Activated naive CD4-positive, alpha-beta T cell treated with anti-CD3 and anti-CD28 coated beads, Interleukin-2, amount 10 ng/mL, durations not matched to agents 7 days and 5 days (primary cell): ENCODE measurements at regions not wholly inside any gene's neighbourhood (a gene's known extent, or its start where the extent isn't known, plus 50 kb on each side); places are given as distances from the start of the nearest gene placed in this dataset.
"Not testable (repeated sequence)": the region's sequence is repeated elsewhere in the genome, so short reads cannot be mapped to it uniquely, and the experiment has no call there.

Experiments
- CTCF ChIA-PET: fragments of 350-600 bp; sonication (Branson Sonifier 250); formaldehyde crosslinking; loops from one replicate; lab custom pipeline; 2021; ENCODE audit warnings: antibody characterized with exemption; lab: Charles Lee
- DNase-seq: peaks from one replicate; pipeline ENCODE4 v3.0.0-alpha.2; 2020
- H3K27ac Mint-ChIP-seq: one replicate; pipeline ENCODE4 v1.8.0; 2021; ENCODE audit warnings: mild to moderate bottlenecking, moderate library complexity, mixed read lengths
- H3K27me3 Mint-ChIP-seq: one replicate; pipeline ENCODE4 v1.8.0; 2021; ENCODE audit warnings: mild to moderate bottlenecking, mixed read lengths
- H3K36me3 Mint-ChIP-seq: one replicate; pipeline ENCODE4 v1.8.0; 2021; ENCODE audit warnings: mixed read lengths
- H3K4me1 Mint-ChIP-seq: one replicate; pipeline ENCODE4 v1.8.0; 2021; ENCODE audit warnings: mixed read lengths
- H3K4me3 Mint-ChIP-seq: one replicate; pipeline ENCODE4 v1.8.0; 2021; ENCODE audit warnings: mild to moderate bottlenecking, moderate library complexity, mixed read lengths
- H3K9me3 Mint-ChIP-seq: one replicate; pipeline ENCODE4 v1.8.0; 2021; ENCODE audit warnings: mixed read lengths

GRCh38 chr15:88965097-88965496, 51.9 kb upstream of the MFGE8 start:
- peaks cover 17% of the 10 kb centered on the region for H3K9me3 Mint-ChIP-seq
- DNase-seq: not testable (repeated sequence)

GRCh38 chr15:88970232-88970631, 57.1 kb upstream of the MFGE8 start:
- Mint-ChIP-seq H3K27ac (no peak overlapping the region), H3K36me3 (peaks cover 1% of the 10 kb centered on the region)
- CTCF ChIA-PET: no interaction called here

More at GRCh38 chr15:88965097-88965496, 51.9 kb upstream of the MFGE8 start:
- H3K4me1 Mint-ChIP-seq, H3K27ac Mint-ChIP-seq, H3K36me3 Mint-ChIP-seq, H3K27me3 Mint-ChIP-seq, H3K4me3 Mint-ChIP-seq, CTCF ChIA-PET: not testable (repeated sequence)

GRCh38 chr15:88974392-88974791, 61.2 kb upstream of the MFGE8 start:
- H3K27ac Mint-ChIP-seq: no peak overlapping the region

More at GRCh38 chr15:88970232-88970631, 57.1 kb upstream of the MFGE8 start:
- Mint-ChIP-seq H3K27me3 (no peaks in the 10 kb centered on the region), H3K9me3 (peaks cover 19% of the 10 kb centered on the region), H3K4me3 (no peak overlapping the region), H3K4me1 (no peaks in the 10 kb centered on the region)
- no peak for DNase-seq

GRCh38 chr15:88975891-88976290, 62.7 kb upstream of the MFGE8 start:
- no peak overlapping the region for H3K4me3 Mint-ChIP-seq
- no peak overlapping the region for H3K27ac Mint-ChIP-seq
- peaks cover 8% of the 10 kb centered on the region for H3K27me3 Mint-ChIP-seq
- no peaks in the 10 kb centered on the region for H3K36me3 Mint-ChIP-seq
- peaks cover 3% of the 10 kb centered on the region for H3K9me3 Mint-ChIP-seq
- CTCF ChIA-PET: no interaction called here
- no peaks in the 10 kb centered on the region for H3K4me1 Mint-ChIP-seq
- no peak for DNase-seq

More at GRCh38 chr15:88974392-88974791, 61.2 kb upstream of the MFGE8 start:
- Mint-ChIP-seq H3K4me1 (no peaks in the 10 kb centered on the region), H3K27me3 (peaks cover 8% of the 10 kb centered on the region), H3K36me3 (no peaks in the 10 kb centered on the region), H3K4me3 (no peak overlapping the region), H3K9me3 (peaks cover 9% of the 10 kb centered on the region)
- DNase-seq: no peak
- CTCF ChIA-PET: no interaction called here

- Mint-ChIP-seq H3K36me3 (no peaks in the 10 kb centered on the region), H3K4me1 (no peaks in the 10 kb centered on the region), H3K4me3 (no peak overlapping the region), H3K9me3 (peaks cover 3% of the 10 kb centered on the region), H3K27me3 (peaks cover 8% of the 10 kb centered on the region), H3K27ac (no peak overlapping the region)
- DNase-seq: no peak
- CTCF ChIA-PET: no interaction called here
Measured at GRCh38 chr15:88976656-88977055, 63.5 kb upstream of the MFGE8 start.

- no peaks in the 10 kb centered on the region for H3K36me3 Mint-ChIP-seq
- no peak overlapping the region for H3K27ac Mint-ChIP-seq
- no peaks in the 10 kb centered on the region for H3K4me1 Mint-ChIP-seq
- H3K27me3 Mint-ChIP-seq: peaks cover 8% of the 10 kb centered on the region
- CTCF ChIA-PET: no interaction called here
- DNase-seq: no peak
- no peaks in the 10 kb centered on the region for H3K9me3 Mint-ChIP-seq
- H3K4me3 Mint-ChIP-seq: no peak overlapping the region
Measured at GRCh38 chr15:88979674-88980073, 66.5 kb upstream of the MFGE8 start.

GRCh38 chr15:88980498-88980897, 67.3 kb upstream of the MFGE8 start:
- CTCF ChIA-PET: no interaction called here
- Mint-ChIP-seq H3K4me1 (no peaks in the 10 kb centered on the region), H3K27me3 (peaks cover 6% of the 10 kb centered on the region), H3K36me3 (no peaks in the 10 kb centered on the region), H3K4me3 (no peak overlapping the region), H3K9me3 (no peaks in the 10 kb centered on the region), H3K27ac (no peak overlapping the region)
- DNase-seq: no peak

GRCh38 chr15:88981244-88982215, 68.4 kb upstream of the MFGE8 start:
- Mint-ChIP-seq H3K27ac (no peak overlapping the region), H3K4me3 (no peak overlapping the region), H3K9me3 (no peaks in the 10 kb centered on the region), H3K4me1 (no peaks in the 10 kb centered on the region), H3K27me3 (peaks cover 4% of the 10 kb centered on the region), H3K36me3 (no peaks in the 10 kb centered on the region)
- DNase-seq: no peak
- CTCF ChIA-PET: no interaction called here

GRCh38 chr15:88982304-88982945, 69.2 kb upstream of the MFGE8 start:
- no peaks in the 10 kb centered on the region for H3K4me1 Mint-ChIP-seq
- peaks cover 5% of the 10 kb centered on the region for H3K27me3 Mint-ChIP-seq
- no peak overlapping the region for H3K4me3 Mint-ChIP-seq
- CTCF ChIA-PET: no interaction called here
- H3K27ac Mint-ChIP-seq: no peak overlapping the region
- no peaks in the 10 kb centered on the region for H3K9me3 Mint-ChIP-seq
- DNase-seq: no peak
- H3K36me3 Mint-ChIP-seq: no peaks in the 10 kb centered on the region

- peaks cover 7% of the 10 kb centered on the region for H3K27me3 Mint-ChIP-seq
- DNase-seq: no peak
- CTCF ChIA-PET: no interaction called here
- no peaks in the 10 kb centered on the region for H3K9me3 Mint-ChIP-seq
- H3K4me3 Mint-ChIP-seq: no peak overlapping the region
- H3K36me3 Mint-ChIP-seq: no peaks in the 10 kb centered on the region
- H3K4me1 Mint-ChIP-seq: no peaks in the 10 kb centered on the region
- no peak overlapping the region for H3K27ac Mint-ChIP-seq
Measured at GRCh38 chr15:88982946-88983342, 69.8 kb upstream of the MFGE8 start.

GRCh38 chr15:88983861-88984429, 70.8 kb upstream of the MFGE8 start:
- DNase-seq: no peak
- H3K9me3 Mint-ChIP-seq: no peaks in the 10 kb centered on the region
- H3K4me3 Mint-ChIP-seq: no peak overlapping the region
- H3K27me3 Mint-ChIP-seq: peaks cover 13% of the 10 kb centered on the region
- H3K4me1 Mint-ChIP-seq: no peaks in the 10 kb centered on the region
- no peaks in the 10 kb centered on the region for H3K36me3 Mint-ChIP-seq
- CTCF ChIA-PET: no interaction called here
- H3K27ac Mint-ChIP-seq: no peak overlapping the region

- CTCF ChIA-PET: no interaction called here
- no peak for DNase-seq
- Mint-ChIP-seq H3K4me3 (no peak overlapping the region), H3K27me3 (peaks cover 20% of the 10 kb centered on the region), H3K36me3 (no peaks in the 10 kb centered on the region), H3K27ac (no peak overlapping the region), H3K4me1 (no peaks in the 10 kb centered on the region), H3K9me3 (no peaks in the 10 kb centered on the region)
Measured at GRCh38 chr15:88985547-88986393, 72.6 kb upstream of the MFGE8 start.

GRCh38 chr15:88986949-88987590, 73.9 kb upstream of the MFGE8 start:
- Mint-ChIP-seq H3K27ac (no peak overlapping the region), H3K4me1 (no peaks in the 10 kb centered on the region), H3K27me3 (peaks cover 20% of the 10 kb centered on the region), H3K4me3 (no peak overlapping the region), H3K36me3 (no peaks in the 10 kb centered on the region), H3K9me3 (no peaks in the 10 kb centered on the region)
- CTCF ChIA-PET: interaction anchor here (1.0 kb wide), 1 partner anchor 8 kb away, joined by 3 read pairs; no protein-coding TSS in a partner anchor
- DNase-seq: no peak
